AG04450 (cell line): ENCODE measurements at regions not wholly inside any gene's neighbourhood (a gene's known extent, or its start where the extent isn't known, plus 50 kb on each side); places are given as distances from the start of the nearest gene placed in this dataset.

ENCODE experiments used
- CTCF ChIA-PET: fragments of 300-600, 350-600 bp; formaldehyde crosslinking; extraction: SDS; loops from one replicate; lab custom pipeline; 2022; ENCODE audit warnings: antibody characterized with exemption, inconsistent platforms; lab: Charles Lee
- POLR2A ChIA-PET: fragments of 350-600 bp; formaldehyde crosslinking; extraction: SDS; loops from one replicate; lab custom pipeline; 2021; ENCODE audit warnings: antibody characterized with exemption, inconsistent platforms; lab: Yijun Ruan, JAX
- DNase-seq: peaks from one replicate; pipeline ENCODE4 v3.0.0-alpha.2; 2011; ENCODE audit warnings: low read depth, low spot score
- H3K27ac ChIP-seq: one replicate; pipeline ENCODE4 v1.5.1; 2012; ENCODE audit warnings: low read depth, low read length, control low read depth
- H3K27me3 ChIP-seq: one replicate; pipeline ENCODE4 v1.6.0; 2012; ENCODE audit warnings: low read length; ENCODE audit not compliant: control insufficient read depth, insufficient read depth
- H3K4me3 ChIP-seq: 2 replicates; pipeline ENCODE4 v1.5.1; 2011; ENCODE audit warnings: mild to moderate bottlenecking, low read depth, low read length, control low read depth
- H3K9me3 ChIP-seq: 2 replicates; pipeline ENCODE4 v1.5.1; 2012; ENCODE audit warnings: low read length; ENCODE audit not compliant: control insufficient read depth, insufficient read depth
- TF ChIP-seq, protein P1 (sequence below): IDR thresholded peaks from 2 replicates; pipeline ENCODE4 v1.5.1; 2011; ENCODE audit warnings: low read depth, low read length, control low read depth, inconsistent platforms

DNA sequence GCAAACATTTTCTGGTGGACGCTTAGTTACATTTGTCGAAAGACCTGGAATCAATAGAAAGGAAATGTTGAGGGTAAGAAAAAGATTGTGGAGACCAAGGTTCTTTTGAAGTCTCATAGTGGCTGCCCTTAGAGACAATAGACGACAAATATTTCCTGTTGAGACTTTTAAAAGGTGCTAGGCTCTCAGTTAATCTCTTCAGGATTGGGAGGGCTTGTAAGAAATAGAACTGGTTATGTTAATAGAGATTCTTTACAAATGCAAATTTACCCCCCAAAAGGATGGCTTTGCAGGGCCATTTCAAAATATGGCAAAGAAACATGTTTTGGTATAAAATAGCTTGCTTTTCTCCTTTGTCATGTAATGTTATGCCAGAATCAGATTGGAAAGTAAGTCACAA lies 428.2 kb upstream of the CTNND2 start:
- Histone ChIP-seq H3K4me3 (no peak overlapping the region), H3K27ac (no peak overlapping the region), H3K9me3 (peaks cover 7% of the 10 kb centered on the region; the same call in 1 of the 2 replicates), H3K27me3 (no peaks in the 10 kb centered on the region)
- DNase-seq: no peak
- ChIA-PET POLR2A (no interaction called here), CTCF (no interaction called here)
- TF ChIP-seq, protein P1, sequence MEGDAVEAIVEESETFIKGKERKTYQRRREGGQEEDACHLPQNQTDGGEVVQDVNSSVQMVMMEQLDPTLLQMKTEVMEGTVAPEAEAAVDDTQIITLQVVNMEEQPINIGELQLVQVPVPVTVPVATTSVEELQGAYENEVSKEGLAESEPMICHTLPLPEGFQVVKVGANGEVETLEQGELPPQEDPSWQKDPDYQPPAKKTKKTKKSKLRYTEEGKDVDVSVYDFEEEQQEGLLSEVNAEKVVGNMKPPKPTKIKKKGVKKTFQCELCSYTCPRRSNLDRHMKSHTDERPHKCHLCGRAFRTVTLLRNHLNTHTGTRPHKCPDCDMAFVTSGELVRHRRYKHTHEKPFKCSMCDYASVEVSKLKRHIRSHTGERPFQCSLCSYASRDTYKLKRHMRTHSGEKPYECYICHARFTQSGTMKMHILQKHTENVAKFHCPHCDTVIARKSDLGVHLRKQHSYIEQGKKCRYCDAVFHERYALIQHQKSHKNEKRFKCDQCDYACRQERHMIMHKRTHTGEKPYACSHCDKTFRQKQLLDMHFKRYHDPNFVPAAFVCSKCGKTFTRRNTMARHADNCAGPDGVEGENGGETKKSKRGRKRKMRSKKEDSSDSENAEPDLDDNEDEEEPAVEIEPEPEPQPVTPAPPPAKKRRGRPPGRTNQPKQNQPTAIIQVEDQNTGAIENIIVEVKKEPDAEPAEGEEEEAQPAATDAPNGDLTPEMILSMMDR: no peak

DNA sequence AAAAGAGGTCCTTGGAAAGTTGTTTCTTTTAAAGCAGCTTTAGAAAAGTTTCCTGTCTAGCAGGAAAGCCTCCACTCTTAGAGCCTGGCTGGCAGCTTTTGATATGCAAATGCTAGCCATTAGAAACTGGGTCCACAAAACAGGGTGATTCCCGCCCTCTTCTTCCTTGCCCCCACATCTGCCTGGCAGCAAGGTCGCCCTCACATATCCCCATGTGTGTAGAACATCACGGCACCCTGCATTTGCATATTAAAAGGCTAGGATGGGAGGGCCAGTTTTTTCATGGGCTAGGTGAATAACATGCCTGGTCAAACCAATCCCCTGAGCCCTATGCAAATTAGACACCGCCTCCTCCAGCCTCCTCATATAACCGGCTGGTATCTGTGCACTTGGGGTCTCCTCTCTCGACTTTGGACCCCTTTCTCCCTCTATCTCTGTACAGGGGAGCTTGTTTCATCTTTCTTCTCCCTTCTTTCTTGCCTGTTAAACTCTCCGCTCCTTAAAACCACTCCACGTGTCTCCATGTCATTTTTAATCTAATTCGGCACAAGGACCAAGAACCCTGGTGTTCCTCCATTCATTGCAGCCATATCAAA lies 426.8 kb upstream of the CTNND2 start:
- TF ChIP-seq, protein P1: no peak
- H3K27ac ChIP-seq: no peak overlapping the region
- no peak overlapping the region for H3K4me3 ChIP-seq
- CTCF ChIA-PET: no interaction called here
- no peak for DNase-seq
- no peaks in the 10 kb centered on the region for H3K27me3 ChIP-seq
- H3K9me3 ChIP-seq: peaks cover 7% of the 10 kb centered on the region; the same call in 1 of the 2 replicates
- POLR2A ChIA-PET: no interaction called here

- ChIA-PET CTCF (no interaction called here), POLR2A (no interaction called here)
Observed at GRCh38 chr5:12330381-12330780, 426.1 kb upstream of the CTNND2 start.

GRCh38 chr5:12323637-12324229 lies 419.5 kb upstream of the CTNND2 start:
- Histone ChIP-seq H3K9me3 (peaks cover 10% of the 10 kb centered on the region; the same call in 1 of the 2 replicates), H3K4me3 (no peak overlapping the region), H3K27me3 (no peaks in the 10 kb centered on the region), H3K27ac (no peak overlapping the region)
- DNase-seq: no peak
- ChIA-PET CTCF (no interaction called here), POLR2A (no interaction called here)
- TF ChIP-seq, protein P1: no peak

More at GRCh38 chr5:12330381-12330780, 426.1 kb upstream of the CTNND2 start:
- Histone ChIP-seq H3K4me3 (no peak overlapping the region), H3K9me3 (peaks cover 7% of the 10 kb centered on the region; the same call in 1 of the 2 replicates), H3K27ac (no peak overlapping the region), H3K27me3 (no peaks in the 10 kb centered on the region)
- no peak for DNase-seq
- TF ChIP-seq, protein P1: no peak

DNA sequence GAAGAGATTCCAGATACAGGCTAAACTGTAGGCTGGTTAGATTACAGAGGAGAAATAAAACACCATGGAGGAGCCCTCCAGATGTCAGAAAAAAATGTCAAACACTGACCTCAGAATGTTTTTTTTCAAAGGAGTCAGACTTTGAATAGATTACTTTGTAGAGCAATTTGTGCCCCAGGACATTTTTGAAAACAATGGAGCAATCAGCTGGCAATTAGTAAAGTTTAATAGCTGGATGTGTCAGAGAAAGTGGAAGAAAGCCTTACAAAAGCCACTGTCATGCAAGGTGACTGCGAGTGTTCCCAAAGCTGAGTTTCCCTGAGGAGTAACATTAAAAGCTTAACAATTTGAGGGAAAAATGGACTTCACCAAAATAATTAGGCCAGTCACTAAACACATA lies 417.8 kb upstream of the CTNND2 start:
- TF ChIP-seq, protein P1: no peak
- Histone ChIP-seq H3K27me3 (no peaks in the 10 kb centered on the region), H3K4me3 (no peak overlapping the region), H3K9me3 (peaks cover 10% of the 10 kb centered on the region; the same call in 1 of the 2 replicates), H3K27ac (no peak overlapping the region)
- DNase-seq: no peak
- ChIA-PET POLR2A (no interaction called here), CTCF (no interaction called here)
